ENCODE measurements at regions not wholly inside any gene's neighbourhood (a gene's known extent, or its start where the extent isn't known, plus 50 kb on each side); places are given as distances from the start of the nearest gene placed in this dataset.

DNA sequence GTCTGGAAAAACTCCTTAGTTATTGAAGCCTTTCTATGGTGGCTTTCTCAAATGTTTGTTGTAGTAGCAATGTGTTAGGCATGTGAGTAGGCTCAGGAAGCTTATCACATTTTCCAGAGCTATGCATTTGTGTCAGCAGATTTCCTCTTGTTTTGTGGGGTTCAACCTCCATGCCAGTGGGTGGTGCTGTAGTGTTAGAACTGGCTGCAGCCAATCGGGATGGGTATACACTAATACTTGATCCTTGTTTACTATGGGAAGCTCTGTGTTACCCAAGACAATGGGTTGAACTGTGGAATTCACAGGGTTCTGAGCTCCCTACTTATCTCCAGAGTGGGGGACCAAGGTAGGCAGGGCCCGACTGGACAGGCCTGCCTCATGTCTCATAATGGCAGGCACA, 348.5 kb upstream of the ADAMTS5 start:
- no peak for DNase-seq (ENCODE audit: low spot score in 2 of 2)
- no peaks in the 10 kb centered on the region for H3K27me3 ChIP-seq

DNA sequence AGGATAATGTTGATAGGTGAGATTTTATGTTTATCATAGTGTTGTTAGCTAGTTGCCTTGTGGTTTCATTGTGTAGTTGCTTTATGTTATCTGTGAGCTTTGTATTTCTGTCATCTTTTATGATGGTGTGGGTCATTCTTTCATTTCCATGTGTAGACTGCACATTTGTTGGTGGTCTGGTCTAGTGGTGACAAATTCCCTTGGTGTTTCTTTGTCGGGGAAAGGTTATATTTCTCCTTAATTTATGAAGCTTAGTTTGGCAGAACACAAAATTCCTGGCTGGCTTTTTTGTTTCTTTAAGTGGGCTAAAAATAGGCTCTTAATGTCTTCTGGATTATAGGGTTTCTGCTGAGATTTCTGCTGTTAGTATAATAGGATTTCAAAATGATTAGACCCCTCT, 347.2 kb upstream of the ADAMTS5 start:
- no peaks in the 10 kb centered on the region for H3K4me1 ChIP-seq
- no peak overlapping the region for H3K4me3 ChIP-seq
- intact Hi-C loops (cut with DNase I), result no loop called here
- TF ChIP-seq, protein P1, sequence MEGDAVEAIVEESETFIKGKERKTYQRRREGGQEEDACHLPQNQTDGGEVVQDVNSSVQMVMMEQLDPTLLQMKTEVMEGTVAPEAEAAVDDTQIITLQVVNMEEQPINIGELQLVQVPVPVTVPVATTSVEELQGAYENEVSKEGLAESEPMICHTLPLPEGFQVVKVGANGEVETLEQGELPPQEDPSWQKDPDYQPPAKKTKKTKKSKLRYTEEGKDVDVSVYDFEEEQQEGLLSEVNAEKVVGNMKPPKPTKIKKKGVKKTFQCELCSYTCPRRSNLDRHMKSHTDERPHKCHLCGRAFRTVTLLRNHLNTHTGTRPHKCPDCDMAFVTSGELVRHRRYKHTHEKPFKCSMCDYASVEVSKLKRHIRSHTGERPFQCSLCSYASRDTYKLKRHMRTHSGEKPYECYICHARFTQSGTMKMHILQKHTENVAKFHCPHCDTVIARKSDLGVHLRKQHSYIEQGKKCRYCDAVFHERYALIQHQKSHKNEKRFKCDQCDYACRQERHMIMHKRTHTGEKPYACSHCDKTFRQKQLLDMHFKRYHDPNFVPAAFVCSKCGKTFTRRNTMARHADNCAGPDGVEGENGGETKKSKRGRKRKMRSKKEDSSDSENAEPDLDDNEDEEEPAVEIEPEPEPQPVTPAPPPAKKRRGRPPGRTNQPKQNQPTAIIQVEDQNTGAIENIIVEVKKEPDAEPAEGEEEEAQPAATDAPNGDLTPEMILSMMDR (IDR thresholded peaks at IDR 0.05), result no peak
- peaks cover 0 to 18% of the 10 kb centered on the region in 2 donors for H3K9me3 ChIP-seq
- H3K27ac ChIP-seq, result no peak overlapping the region
- H3K27me3 ChIP-seq, result no peaks in the 10 kb centered on the region
- H3K36me3 ChIP-seq, result no peaks in the 10 kb centered on the region
- no peak for DNase-seq (ENCODE audit: low spot score in 2 of 2)

More for the DNA sequence above, 348.5 kb upstream of the ADAMTS5 start:
- TF ChIP-seq, protein P1 (IDR thresholded peaks at IDR 0.05), result no peak
- H3K4me3 ChIP-seq, result no peak overlapping the region
- no peaks in the 10 kb centered on the region for H3K4me1 ChIP-seq
- no peaks in the 10 kb centered on the region for H3K36me3 ChIP-seq
- intact Hi-C loops (cut with DNase I), result no loop called here
- H3K9me3 ChIP-seq, result peaks cover 0 to 18% of the 10 kb centered on the region in 2 donors
- H3K27ac ChIP-seq, result no peak overlapping the region

GRCh38 chr21:27306791-27307775, 340.2 kb upstream of the ADAMTS5 start:
- intact Hi-C loops (cut with DNase I), result no loop called here
- no peaks in the 10 kb centered on the region for H3K27me3 ChIP-seq
- peaks cover 0 to 4% of the 10 kb centered on the region in 2 donors for H3K4me1 ChIP-seq
- H3K4me3 ChIP-seq, result no peak overlapping the region
- DNase-seq (ENCODE audit: low spot score in 2 of 2), result no peak
- H3K27ac ChIP-seq, result no peak overlapping the region
- no peaks in the 10 kb centered on the region for H3K36me3 ChIP-seq
- peaks cover 0 to under 1% of the 10 kb centered on the region in 2 donors for H3K9me3 ChIP-seq
- TF ChIP-seq, protein P1 (IDR thresholded peaks at IDR 0.05), result no peak

GRCh38 chr21:27306206-27306605, 339.3 kb upstream of the ADAMTS5 start:
- Histone ChIP-seq H3K9me3 (no peaks in the 10 kb centered on the region), H3K36me3 (no peaks in the 10 kb centered on the region), H3K4me3 (no peak overlapping the region), H3K27me3 (no peaks in the 10 kb centered on the region), H3K27ac (no peak overlapping the region), H3K4me1 (peaks cover 0 to 4% of the 10 kb centered on the region in 2 donors)
- TF ChIP-seq, protein P1 (IDR thresholded peaks at IDR 0.05), result no peak
- no peak for DNase-seq (ENCODE audit: low spot score in 2 of 2)
- intact Hi-C loops (cut with DNase I), result no loop called here

- Histone ChIP-seq H3K36me3 (no peaks in the 10 kb centered on the region), H3K9me3 (peaks cover 0 to 6% of the 10 kb centered on the region in 2 donors), H3K4me3 (no peak overlapping the region), H3K27me3 (no peaks in the 10 kb centered on the region), H3K27ac (no peak overlapping the region), H3K4me1 (no peaks in the 10 kb centered on the region)
- intact Hi-C loops (cut with DNase I), result no loop called here
- TF ChIP-seq, protein P1 (IDR thresholded peaks at IDR 0.05), result no peak
- DNase-seq (ENCODE audit: low spot score in 2 of 2), result no peak
These were observed 334.3 kb upstream of the ADAMTS5 start for GRCh38 chr21:27301220-27301619.
